PC-9 (cell line): ENCODE measurements at regions not wholly inside any gene's neighbourhood (a gene's known extent, or its start where the extent isn't known, plus 50 kb on each side); places are given as distances from the start of the nearest gene placed in this dataset.

ENCODE experiments used
- BruUV-seq: library from RNA; stranded (reverse); fragments of 400-500 nt; replicated peaks from 2 replicates; lab custom pipeline; 2021; lab: Mats Ljungman, UMichigan
- CTCF ChIA-PET: fragments of 300-600 bp; sonication (Branson Sonifier 250); formaldehyde crosslinking; loops from one replicate; lab custom pipeline; 2022; ENCODE audit warnings: antibody characterized with exemption; lab: Charles Lee
- POLR2A ChIA-PET: fragments of 300-600 bp; sonication (Branson Sonifier 250); formaldehyde crosslinking; loops from one replicate; lab custom pipeline; 2022; ENCODE audit warnings: antibody characterized with exemption; ENCODE audit not compliant: unreplicated experiment; lab: Charles Lee
- DNase-seq, 2 experiments: peaks; one replicate each; pipeline versions ENCODE4 v3.0.0 to v3.0.0-alpha.2; 2015 to 2022; ENCODE audit warnings: mixed read lengths in 1 of 2
- H2AFZ ChIP-seq: fragments of 200-600 bp; sonication (generic); 2 replicates; pipeline ENCODE4 v1.8.1; 2017; ENCODE audit warnings: antibody characterized with exemption
- H3F3A ChIP-seq: fragments of 200-600 bp; sonication (generic); 2 replicates; pipeline ENCODE4 v1.8.1; 2017; ENCODE audit warnings: antibody characterized with exemption, mild to moderate bottlenecking, low read depth; ENCODE audit not compliant: insufficient read depth
- H3K27ac ChIP-seq: fragments of 200-600 bp; sonication (generic); 2 replicates; pipeline ENCODE4 v1.6.1; 2016; ENCODE audit warnings: mixed run types
- H3K27me3 ChIP-seq: fragments of 200-600 bp; sonication (generic); 2 replicates; pipeline ENCODE4 v1.6.1; 2016; ENCODE audit warnings: low read depth, mixed run types; ENCODE audit not compliant: insufficient read depth
- H3K36me3 ChIP-seq: fragments of 200-600 bp; sonication (generic); 2 replicates; pipeline ENCODE4 v1.6.1; 2016; ENCODE audit warnings: low read depth, mixed run types
- H3K4me1 ChIP-seq: fragments of 200-600 bp; sonication (generic); replicated peaks from 2 replicates; pipeline ENCODE4 v1.6.1; 2016; ENCODE audit warnings: mixed run types; ENCODE audit not compliant: insufficient read depth
- H3K4me2 ChIP-seq: fragments of 200-600 bp; sonication (generic); 2 replicates; pipeline ENCODE4 v1.6.1; 2017; ENCODE audit warnings: mixed run types
- H3K4me3 ChIP-seq: fragments of 200-600 bp; sonication (generic); 2 replicates; pipeline ENCODE4 v1.6.1; 2016; ENCODE audit warnings: mixed run types
- H3K79me2 ChIP-seq: fragments of 200-600 bp; sonication (generic); 2 replicates; pipeline ENCODE4 v1.6.1; 2017; ENCODE audit warnings: low read depth, mixed run types
- H3K9me2 ChIP-seq: fragments of 200-600 bp; sonication (generic); 2 replicates; pipeline ENCODE4 v1.8.1; 2017; ENCODE audit warnings: mild to moderate bottlenecking; ENCODE audit not compliant: insufficient read depth
- H3K9me3 ChIP-seq: fragments of 200-600 bp; sonication (generic); 2 replicates; pipeline ENCODE4 v1.8.1; 2016; ENCODE audit warnings: low read depth; ENCODE audit not compliant: insufficient read depth
- H4K20me1 ChIP-seq: fragments of 200-600 bp; sonication (generic); 2 replicates; pipeline ENCODE4 v1.8.1; 2017; ENCODE audit not compliant: insufficient read depth
- CTCF ChIP-seq: fragments of 200-600 bp; sonication (generic); conservative IDR thresholded peaks from 2 replicates; pipeline ENCODE4 v1.6.1; 2017; ENCODE audit warnings: mixed run types, antibody characterized with exemption, mild to moderate bottlenecking, moderate library complexity
- EZH2 ChIP-seq: fragments of 200-600 bp; sonication (generic); IDR thresholded peaks from 2 replicates; pipeline ENCODE4 v1.8.0; 2017; ENCODE audit warnings: antibody characterized with exemption, low read depth
- intact Hi-C: fragments of 100-400 bp; cut with micrococcal nuclease; formaldehyde crosslinking; loops from one replicate; pipeline ENCODE4 v1.10.0; 2022; ENCODE audit not compliant: unreplicated experiment

DNA sequence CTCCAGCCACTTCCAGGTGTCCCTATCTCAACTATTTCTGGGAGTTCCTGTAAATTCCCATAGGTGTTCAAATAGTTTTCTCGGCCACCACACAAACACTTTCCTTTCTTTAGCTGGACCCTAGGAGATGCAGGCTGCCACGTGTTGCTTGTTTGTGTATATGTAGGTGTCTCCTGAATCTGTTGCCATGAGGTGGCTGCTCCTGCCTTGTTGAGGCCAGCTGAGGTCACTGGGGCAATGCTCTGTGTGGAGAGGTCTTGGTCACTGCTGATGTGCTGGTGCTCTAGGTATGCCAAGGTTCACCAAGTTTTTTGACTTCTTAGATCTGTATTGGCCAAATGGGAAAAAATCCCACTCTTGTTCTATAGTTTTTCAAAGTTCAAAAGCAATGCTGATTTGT lies 132.5 kb upstream of the CHD1 start:
- H3K27ac ChIP-seq: no peak overlapping the region; the same call in 1 of the 2 replicates
- POLR2A ChIA-PET: no interaction called here

DNA sequence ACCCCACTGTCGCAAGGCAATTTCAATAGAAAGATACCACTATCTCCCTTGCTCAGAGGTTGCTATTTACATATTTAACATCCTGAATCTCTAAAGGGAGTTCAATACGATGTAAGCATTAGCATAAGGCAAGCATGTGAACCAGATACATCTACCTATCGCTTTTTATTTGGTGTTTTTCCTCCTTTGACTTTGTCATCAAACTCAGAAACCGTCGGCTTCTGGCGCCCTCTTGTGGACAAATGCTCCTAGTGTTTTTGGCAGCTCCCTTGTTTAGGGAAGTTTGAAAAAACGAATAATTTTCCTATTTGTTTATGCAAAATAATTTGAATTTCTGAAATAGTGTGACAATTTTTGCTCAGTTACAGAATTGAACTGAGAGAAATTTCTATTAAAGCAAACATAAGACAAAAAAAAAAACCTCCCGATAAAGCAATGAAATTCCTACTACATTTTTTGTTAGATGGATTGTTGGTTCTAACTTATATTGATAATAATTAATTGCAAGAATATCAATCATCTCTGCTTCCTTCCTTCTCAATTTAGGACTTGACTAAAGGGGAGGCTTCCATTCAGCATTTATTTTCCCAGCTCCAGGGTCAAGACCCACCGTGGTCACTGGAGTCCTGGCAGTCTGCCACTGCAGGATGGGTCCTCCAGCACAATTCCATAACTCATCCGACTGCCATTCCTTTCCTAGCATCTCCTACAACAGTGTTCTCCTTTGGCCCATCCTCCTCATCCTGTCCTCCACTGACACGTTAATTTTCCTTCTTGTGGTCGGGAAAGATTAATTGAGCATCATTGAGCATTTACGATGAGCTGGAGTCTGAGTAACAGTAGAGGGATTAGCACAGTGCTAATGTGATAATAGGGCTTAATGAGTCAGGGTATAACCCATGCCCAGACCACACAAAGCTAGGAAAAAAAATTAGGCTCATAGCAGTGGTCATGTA lies 131.8 kb upstream of the CHD1 start:
- peaks cover 6% of the 10 kb centered on the region; the same call in 1 of the 2 replicates for H3F3A ChIP-seq
- BruUV-seq: no TSS peak
- H3K4me1 ChIP-seq: peaks cover 15% of the 10 kb centered on the region
- intact Hi-C loops: loop anchor here (1.0 kb wide), 1 partner anchor 154 kb away; no protein-coding TSS in a partner anchor
- no peak overlapping the region for H2AFZ ChIP-seq
- no peaks in the 10 kb centered on the region for H3K79me2 ChIP-seq
- no peak overlapping the region for H3K4me3 ChIP-seq
- H4K20me1 ChIP-seq: no peaks in the 10 kb centered on the region
- H3K4me2 ChIP-seq: peak overlapping the region; percentile 45; the same call in 1 of the 2 replicates
- H3K36me3 ChIP-seq: no peaks in the 10 kb centered on the region
- no peaks in the 10 kb centered on the region for H3K9me3 ChIP-seq
- H3K27ac ChIP-seq: no peak overlapping the region
- CTCF ChIA-PET: interaction anchor here (0.7 to 0.8 kb wide), 2 partner anchors 153 to 1539 kb away, joined by 3 to 5 read pairs; no protein-coding TSS in a partner anchor
- H3K9me2 ChIP-seq: no peaks in the 10 kb centered on the region
- POLR2A ChIA-PET: interaction anchor here (0.7 kb wide), 1 partner anchor 973 kb away, joined by 3 read pairs; no protein-coding TSS in a partner anchor
- TF ChIP-seq CTCF: peak; percentile 92
- no peak for TF ChIP-seq EZH2
- no peaks in the 10 kb centered on the region for H3K27me3 ChIP-seq
- peak; percentile 58 to 71 for DNase-seq

More for the DNA sequence above, 132.5 kb upstream of the CHD1 start:
- no peak for DNase-seq
- Histone ChIP-seq H3K27me3 (no peaks in the 10 kb centered on the region), H3K4me2 (peak overlapping the region; percentile 45; the same call in 1 of the 2 replicates), H3F3A (peaks cover 6% of the 10 kb centered on the region; the same call in 1 of the 2 replicates), H3K79me2 (no peaks in the 10 kb centered on the region), H3K36me3 (no peaks in the 10 kb centered on the region), H2AFZ (peak overlapping the region; percentile 59), H3K4me3 (no peak overlapping the region), H3K9me2 (no peaks in the 10 kb centered on the region), H3K9me3 (no peaks in the 10 kb centered on the region), H4K20me1 (no peaks in the 10 kb centered on the region), H3K4me1 (peaks cover 15% of the 10 kb centered on the region)
- intact Hi-C loops: no loop called here
- CTCF ChIA-PET: interaction anchor here (0.8 kb wide), 1 partner anchor 154 kb away, joined by 3 read pairs; no protein-coding TSS in a partner anchor
- no peak for TF ChIP-seq EZH2
- TF ChIP-seq CTCF: no peak
- BruUV-seq: no TSS peak

- Histone ChIP-seq H3K4me2 (no peak overlapping the region), H3K27me3 (no peaks in the 10 kb centered on the region), H3K4me3 (no peak overlapping the region), H3K9me3 (no peaks in the 10 kb centered on the region), H3K36me3 (no peaks in the 10 kb centered on the region), H3K9me2 (no peaks in the 10 kb centered on the region), H2AFZ (no peak overlapping the region), H4K20me1 (no peaks in the 10 kb centered on the region), H3K79me2 (no peaks in the 10 kb centered on the region), H3F3A (peaks cover 6% of the 10 kb centered on the region; the same call in 1 of the 2 replicates), H3K4me1 (peaks cover 15% of the 10 kb centered on the region), H3K27ac (no peak overlapping the region)
- no peak for TF ChIP-seq CTCF
- no peak for TF ChIP-seq EZH2
- DNase-seq: no peak
- intact Hi-C loops: loop anchor here (1.0 kb wide), 1 partner anchor 153 kb away; no protein-coding TSS in a partner anchor
- no TSS peak for BruUV-seq
- POLR2A ChIA-PET: no interaction called here
- CTCF ChIA-PET: no interaction called here
Measured at GRCh38 chr5:99059685-99060084, 130.9 kb upstream of the CHD1 start.
